Body of pancreas (tissue), 4 donors: ENCODE measurements at regions not wholly inside any gene's neighbourhood (a gene's known extent, or its start where the extent isn't known, plus 50 kb on each side); places are given as distances from the start of the nearest gene placed in this dataset.

Source experiments
- ATAC-seq: fragments of 150-250 bp; one replicate; pipeline ENCODE4 v1.9.1; 2016
- DNase-seq, 4 donors: peaks; one replicate each; pipeline ENCODE4 v3.0.0-alpha.2; 2019
- H3K27ac ChIP-seq, 4 donors: fragments of 200-600 bp; sonication (generic); 1 replicate in 3 of 4; 2 replicates in 1 of 4; pipeline versions ENCODE4 v1.5.1 to v1.6.1; 2016 to 2019; ENCODE audit warnings: mild to moderate bottlenecking in 1 of 4, mixed read lengths in 1 of 4, moderate library complexity in 1 of 4
- H3K27me3 ChIP-seq, 2 donors: fragments of 200-600 bp; sonication (generic); one replicate each; pipeline ENCODE4 v1.6.0; 2016; ENCODE audit warnings: mild to moderate bottlenecking in 1 of 2
- H3K36me3 ChIP-seq, 2 donors: fragments of 200-600 bp; sonication (generic); replicated peaks in 1 of 2; 2 replicates each; pipeline ENCODE4 v1.5.1; 2016; ENCODE audit warnings: low read depth in 2 of 2; ENCODE audit not compliant: insufficient read depth in 1 of 2
- H3K4me1 ChIP-seq: fragments of 200-600 bp; sonication (generic); one replicate; pipeline ENCODE4 v1.6.0; 2016
- H3K4me3 ChIP-seq, 2 donors: fragments of 200-600 bp; sonication (generic); 1 replicate in 1 of 2; 2 replicates in 1 of 2; pipeline ENCODE4 v1.5.1; 2016 to 2019
- H3K9me3 ChIP-seq, 3 donors: fragments of 200-600 bp; sonication (generic); 1 replicate in 2 of 3; 2 replicates in 1 of 3; pipeline ENCODE4 v1.5.1; 2016
- CTCF ChIP-seq, 7 experiments: fragments of 450-650 bp in 4 of 7; fragments of 200-600 bp in 3 of 7; sonication (generic) in 3 of 7; IDR thresholded peaks; one replicate each; pipeline ENCODE4 v1.5.1; 2016 to 2019; ENCODE audit warnings: antibody characterized with exemption in 7 of 7
- POLR2A ChIP-seq, 3 donors: fragments of 450-650 bp; IDR thresholded peaks; one replicate each; pipeline ENCODE4 v1.6.1; 2016; ENCODE audit warnings: antibody characterized with exemption in 3 of 3, mild to moderate bottlenecking in 2 of 3
- WGBS, 2 donors: methylation state at CpG; one replicate each; pipeline ENCODE4 v1.1.5; 2017; 5-methylcytosine and 5-hydroxymethylcytosine counted together
- intact Hi-C: fragments of 100-400 bp; cut with DNase I; formaldehyde crosslinking; loops from one replicate; pipeline ENCODE4 v1.15.1; 2023

DNA sequence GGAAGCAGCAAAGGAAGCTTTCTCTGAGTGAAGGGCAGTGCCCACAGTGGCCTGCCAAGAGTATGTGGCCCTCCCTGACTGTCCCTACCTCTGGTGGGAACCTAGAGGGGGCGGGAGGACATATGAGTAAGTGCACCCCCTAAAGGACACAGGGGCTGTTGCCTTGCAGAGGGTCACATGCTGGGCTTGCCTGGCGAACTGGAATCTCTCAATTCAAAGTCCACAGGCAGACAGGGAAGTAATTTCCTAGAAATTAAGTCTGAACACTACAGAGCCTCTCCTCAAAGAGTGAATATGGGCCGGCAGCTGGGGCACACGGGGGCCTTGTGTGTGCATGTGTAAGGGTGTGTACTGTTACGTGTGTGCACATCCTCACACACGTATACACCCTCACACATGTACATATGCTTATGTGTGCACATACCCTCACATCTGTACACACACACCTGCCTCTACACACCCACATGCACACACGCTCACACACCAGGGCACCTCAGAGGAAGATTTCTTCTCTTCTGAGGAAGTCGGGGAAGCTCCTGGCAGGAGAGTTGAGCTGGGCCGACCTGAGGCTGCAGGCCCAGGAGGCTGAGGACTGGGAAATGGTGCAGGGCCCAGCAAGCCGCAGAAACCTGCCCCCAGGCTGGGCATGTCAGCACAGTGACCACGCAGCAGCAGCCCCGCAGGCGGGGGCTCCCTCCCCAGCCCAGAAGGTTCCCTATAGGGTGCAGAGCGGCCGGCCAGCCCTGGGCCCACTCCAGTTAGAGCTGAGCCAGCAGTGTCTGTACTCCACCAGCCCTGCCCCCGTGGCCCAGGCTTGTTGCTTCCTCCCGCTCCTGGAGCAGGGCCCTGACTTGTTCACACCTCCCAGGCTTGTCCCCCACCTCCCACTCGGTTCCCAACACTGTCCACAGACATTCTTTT, 77.4 kb upstream of the TAF1B start:
- TF ChIP-seq POLR2A (IDR thresholded peaks at IDR 0.05) = no peak
- Histone ChIP-seq H3K36me3 (no peaks in the 10 kb centered on the region), H3K9me3 (no peaks in the 10 kb centered on the region), H3K4me1 (peaks cover 44% of the 10 kb centered on the region), H3K27ac (no peak overlapping the region), H3K27me3 (no peaks in the 10 kb centered on the region), H3K4me3 (no peak overlapping the region)
- intact Hi-C loops = no loop called here
- DNase-seq = no peak
- no peak for ATAC-seq
- WGBS, 2 donors = 82 to 86% methylated on average over 16 to 18 of the region's 18 CpGs

GRCh38 chr2:9767656-9768281, 75.5 kb upstream of the TAF1B start:
- peak overlapping the region in 1 of 4 donors; percentile 31 for H3K27ac ChIP-seq
- no peaks in the 10 kb centered on the region for H3K27me3 ChIP-seq
- H3K36me3 ChIP-seq = no peaks in the 10 kb centered on the region
- no peak for ATAC-seq
- H3K9me3 ChIP-seq = no peaks in the 10 kb centered on the region
- H3K4me3 ChIP-seq = no peak overlapping the region
- intact Hi-C loops = no loop called here
- WGBS, 2 donors = 79 to 81% methylated on average over 17 of the region's 17 CpGs
- peaks cover 45% of the 10 kb centered on the region for H3K4me1 ChIP-seq
- TF ChIP-seq POLR2A (IDR thresholded peaks at IDR 0.05) (no peak), CTCF (IDR thresholded peaks at IDR 0.05) (no peak)
- DNase-seq = no peak

- no peaks in the 10 kb centered on the region for H3K27me3 ChIP-seq
- no peak overlapping the region for H3K4me3 ChIP-seq
- H3K27ac ChIP-seq = peak overlapping the region in 1 of 4 donors; percentile 31
- 25 to 41% methylated on average over 9 to 12 of the region's 12 CpGs for WGBS, 2 donors
- DNase-seq (peak; percentile 64 to 88 (median 85)), ATAC-seq (peak; percentile 67)
- intact Hi-C loops = no loop called here
- no peaks in the 10 kb centered on the region for H3K36me3 ChIP-seq
- H3K4me1 ChIP-seq = peaks cover 39% of the 10 kb centered on the region
- TF ChIP-seq POLR2A (IDR thresholded peaks at IDR 0.05) (peak in 1 of 3 donors; percentile 53), CTCF (IDR thresholded peaks at IDR 0.05) (peak; percentile 13 to 69 (median 44))
- H3K9me3 ChIP-seq = no peaks in the 10 kb centered on the region
Observed at GRCh38 chr2:9768388-9768787, 74.9 kb upstream of the TAF1B start.

GRCh38 chr2:9769171-9770005, 73.9 kb upstream of the TAF1B start:
- H3K9me3 ChIP-seq = no peaks in the 10 kb centered on the region
- 44 to 46% methylated on average over 14 to 19 of the region's 19 CpGs for WGBS, 2 donors
- peaks cover 29% of the 10 kb centered on the region for H3K4me1 ChIP-seq
- intact Hi-C loops = no loop called here
- peak; percentile 25 for ATAC-seq
- TF ChIP-seq POLR2A (IDR thresholded peaks at IDR 0.05) = no peak
- TF ChIP-seq CTCF (IDR thresholded peaks at IDR 0.05) = no peak
- no peak overlapping the region for H3K27ac ChIP-seq
- peak in 3 of 4 donors; percentile 38 to 59 (median 58) for DNase-seq
- H3K36me3 ChIP-seq = no peaks in the 10 kb centered on the region
- no peak overlapping the region for H3K4me3 ChIP-seq
- no peaks in the 10 kb centered on the region for H3K27me3 ChIP-seq

- Histone ChIP-seq H3K27me3 (no peaks in the 10 kb centered on the region), H3K4me1 (peaks cover 26% of the 10 kb centered on the region), H3K9me3 (no peaks in the 10 kb centered on the region), H3K4me3 (no peak overlapping the region), H3K27ac (no peak overlapping the region), H3K36me3 (no peaks in the 10 kb centered on the region)
- ATAC-seq = no peak
- no peak for DNase-seq
- intact Hi-C loops = no loop called here
- 57 to 58% methylated on average over 5 to 6 of the region's 6 CpGs for WGBS, 2 donors
- TF ChIP-seq POLR2A (IDR thresholded peaks at IDR 0.05) (no peak), CTCF (IDR thresholded peaks at IDR 0.05) (no peak)
Observed at GRCh38 chr2:9770006-9770307, 73.3 kb upstream of the TAF1B start.
